ENCODE measurements at regions not wholly inside any gene's neighbourhood (a gene's known extent, or its start where the extent isn't known, plus 50 kb on each side); places are given as distances from the start of the nearest gene placed in this dataset.
"Not testable (repeated sequence)": the region's sequence is repeated elsewhere in the genome, so short reads cannot be mapped to it uniquely, and the experiment has no call there.

GRCh38 chr21:18549214-18549905 lies 145.8 kb upstream of the TMPRSS15 start:
- no peak for DNase-seq (ENCODE audit: extremely low read depth, low read depth)

GRCh38 chr21:18550361-18550760 lies 146.8 kb upstream of the TMPRSS15 start:
- DNase-seq (ENCODE audit: extremely low read depth, low read depth) = no peak

- no peak for DNase-seq (ENCODE audit: extremely low read depth, low read depth)
Measured at GRCh38 chr21:18553786-18554185, 150.2 kb upstream of the TMPRSS15 start.

DNA sequence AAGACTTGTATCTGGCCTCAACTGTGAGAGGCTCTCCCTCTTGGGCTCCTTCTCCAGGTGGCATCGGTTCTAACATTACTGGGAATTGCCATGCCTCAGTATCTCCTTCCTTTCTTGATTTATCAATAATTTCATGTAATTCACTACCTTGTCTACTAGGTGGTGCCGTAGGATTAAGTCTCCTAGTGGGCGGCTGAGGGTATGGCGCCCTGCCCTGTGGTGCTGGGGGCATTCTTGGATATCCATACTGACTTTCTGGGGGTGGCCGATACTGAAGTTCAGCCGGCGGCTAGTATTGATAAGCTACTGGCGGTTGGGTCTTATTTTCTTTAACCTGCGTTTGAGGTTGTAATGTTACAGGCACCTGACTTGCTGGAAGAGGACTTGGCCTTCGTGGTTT lies 164.2 kb upstream of the TMPRSS15 start:
- not testable (repeated sequence) for DNase-seq (ENCODE audit: extremely low read depth, low read depth)

DNA sequence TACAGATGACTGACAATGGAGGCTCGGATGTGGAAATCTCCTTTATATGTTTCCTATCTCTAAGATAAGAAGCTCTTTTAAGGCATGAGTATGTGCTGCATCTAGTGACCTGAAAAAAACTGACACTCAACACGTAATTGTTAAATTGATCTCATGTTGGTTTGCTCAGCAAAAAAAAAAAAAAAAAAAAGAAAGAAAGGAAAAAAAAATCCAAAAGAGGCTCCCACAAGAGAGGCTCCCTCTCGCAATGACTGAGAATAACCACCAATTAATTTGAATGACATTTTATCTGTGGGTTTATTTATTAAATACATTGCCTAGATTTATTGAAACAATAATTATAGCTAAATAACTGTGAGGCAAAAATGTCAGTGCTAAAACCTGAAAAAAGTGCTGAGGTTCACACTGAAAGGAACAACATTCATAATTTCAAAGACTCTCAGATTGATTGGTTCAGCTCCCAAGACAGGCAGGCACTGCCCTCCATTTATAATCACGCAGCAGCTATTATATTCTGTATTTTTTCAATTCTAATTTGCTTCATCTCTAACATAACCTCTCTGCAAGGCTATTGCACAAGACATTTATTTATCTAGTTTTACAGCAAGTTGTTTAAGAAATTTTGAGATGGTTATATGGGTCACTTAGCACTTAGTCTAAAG lies 184.5 kb upstream of the TMPRSS15 start:
- no peak for DNase-seq (ENCODE audit: extremely low read depth, low read depth)

GRCh38 chr21:18601146-18601545 lies 197.6 kb upstream of the TMPRSS15 start:
- no peak for DNase-seq (ENCODE audit: extremely low read depth, low read depth)

DNA sequence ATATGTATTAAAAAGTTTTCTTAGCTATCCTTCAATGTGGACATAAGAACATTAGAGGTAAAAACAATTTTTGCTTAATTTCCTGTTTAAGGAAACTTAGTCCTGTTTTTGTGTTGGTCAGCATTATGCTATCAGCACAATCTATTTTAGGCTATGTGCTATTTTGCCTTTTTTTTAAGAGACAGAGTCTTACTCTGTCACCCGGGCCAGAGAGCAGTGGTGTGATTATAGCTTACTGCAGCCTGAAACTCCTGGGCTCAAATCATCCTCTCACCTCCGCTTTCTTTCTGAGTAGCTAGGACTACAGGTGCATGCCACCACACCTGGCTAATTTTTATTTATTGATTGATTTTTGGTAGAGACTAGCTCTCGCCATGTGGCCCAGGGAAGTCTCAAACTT lies 199.1 kb upstream of the TMPRSS15 start:
- DNase-seq (ENCODE audit: extremely low read depth, low read depth) = no peak

DNA sequence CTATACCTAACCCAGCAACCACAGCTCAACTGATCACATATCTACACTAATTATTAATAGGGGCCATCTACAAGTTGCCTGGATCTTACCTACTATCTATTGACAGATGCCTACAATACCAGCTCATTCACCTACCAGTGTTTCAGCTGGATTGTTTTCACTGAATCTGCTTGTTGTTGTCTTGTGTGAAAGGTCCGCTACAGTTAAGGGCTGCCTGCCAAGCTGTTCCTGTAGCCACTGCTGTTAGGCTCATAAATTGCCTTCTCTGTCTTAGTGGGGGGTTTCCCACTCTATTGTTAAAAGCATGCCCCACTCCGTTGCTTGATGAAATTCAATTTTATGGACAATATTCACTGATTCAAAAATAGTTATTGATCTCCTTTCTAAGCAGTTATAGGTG lies 199.7 kb upstream of the TMPRSS15 start:
- DNase-seq (ENCODE audit: extremely low read depth, low read depth) = no peak

GRCh38 chr21:18603980-18604379 lies 200.4 kb upstream of the TMPRSS15 start:
- no peak for DNase-seq (ENCODE audit: extremely low read depth, low read depth)

- DNase-seq (ENCODE audit: extremely low read depth, low read depth) = no peak
Measured at GRCh38 chr21:18608226-18608625, 204.6 kb upstream of the TMPRSS15 start.

GRCh38 chr21:18614303-18614702 lies 210.7 kb upstream of the TMPRSS15 start:
- no peak for DNase-seq (ENCODE audit: extremely low read depth, low read depth)

DNA sequence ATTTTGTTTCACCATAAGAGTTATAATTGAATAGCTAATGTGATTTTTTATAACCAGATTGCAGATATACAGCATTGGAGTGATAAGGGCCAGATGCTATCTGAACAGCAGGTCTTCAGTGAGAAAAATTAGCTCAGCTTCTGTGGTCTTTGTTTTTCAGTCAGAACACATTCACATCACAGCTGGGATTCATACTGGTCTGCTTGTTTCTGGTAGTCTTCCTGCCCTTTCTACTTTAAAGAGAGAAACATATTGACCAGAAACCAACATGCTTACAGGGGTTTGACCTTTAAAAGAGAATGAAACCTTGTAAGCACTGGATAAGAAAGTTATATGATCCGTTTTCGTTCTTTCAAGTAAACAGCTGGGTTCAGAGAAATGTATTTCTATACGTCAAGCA lies 213.7 kb upstream of the TMPRSS15 start:
- no peak for DNase-seq (ENCODE audit: extremely low read depth, low read depth)

DNA sequence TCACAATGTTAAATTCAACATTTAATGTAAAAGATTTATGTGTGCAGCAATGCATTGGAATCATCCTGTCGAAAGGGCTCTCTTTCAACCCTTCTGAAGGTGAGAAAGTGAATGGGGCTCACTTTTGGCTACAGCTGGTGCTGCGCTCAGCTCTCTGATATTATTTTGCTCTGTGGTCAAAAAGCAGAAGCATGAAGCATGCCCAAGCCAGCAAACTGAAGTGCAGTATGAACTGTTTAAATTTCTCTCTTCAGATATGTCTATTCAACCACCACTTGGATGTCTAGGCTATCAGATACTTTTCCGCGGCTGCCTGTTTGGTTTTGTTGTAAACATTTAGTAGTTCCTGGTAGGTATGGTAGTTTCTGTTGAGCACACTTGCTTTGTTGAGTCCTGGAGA lies 216.9 kb upstream of the TMPRSS15 start:
- DNase-seq (ENCODE audit: extremely low read depth, low read depth) = no peak

DNA sequence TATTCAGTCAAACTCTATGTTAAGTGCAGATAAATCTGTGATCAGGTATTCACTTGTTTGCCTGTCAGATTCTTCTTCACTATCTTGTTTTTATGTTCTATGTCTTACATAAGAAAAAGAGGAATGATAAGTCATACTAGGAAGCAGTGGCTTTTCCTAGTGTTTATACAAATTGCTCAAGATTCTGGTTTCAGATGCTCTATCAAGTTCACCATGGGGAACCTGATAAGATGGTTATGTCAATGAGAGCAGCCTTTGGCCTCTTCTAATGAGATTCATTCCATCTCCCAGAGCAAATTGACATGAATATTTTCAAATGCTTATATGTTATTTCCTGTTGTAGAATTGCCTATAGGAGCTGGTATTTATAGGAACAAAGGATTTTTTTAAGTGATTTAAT lies 218.8 kb upstream of the TMPRSS15 start:
- DNase-seq (ENCODE audit: extremely low read depth, low read depth) = no peak

DNA sequence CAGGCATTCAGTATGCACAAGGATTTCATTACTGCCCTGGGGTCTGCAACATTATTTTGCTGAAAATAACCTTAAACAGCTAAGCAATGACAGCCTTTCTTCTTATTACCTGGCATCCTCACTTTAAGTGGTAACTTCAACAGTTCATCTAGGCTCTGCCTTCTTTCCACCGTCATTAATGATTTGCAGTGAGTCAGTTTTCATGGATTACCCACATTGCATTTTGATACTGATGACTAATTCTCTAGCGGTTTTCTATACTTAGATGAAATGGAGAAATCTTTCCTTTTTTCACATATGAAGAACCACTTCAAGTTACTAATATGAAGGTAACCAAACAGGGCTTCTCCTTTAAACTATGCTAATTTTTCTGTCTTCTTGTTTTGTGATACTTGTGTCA lies 226.9 kb upstream of the TMPRSS15 start:
- no peak for DNase-seq (ENCODE audit: extremely low read depth, low read depth)

DNA sequence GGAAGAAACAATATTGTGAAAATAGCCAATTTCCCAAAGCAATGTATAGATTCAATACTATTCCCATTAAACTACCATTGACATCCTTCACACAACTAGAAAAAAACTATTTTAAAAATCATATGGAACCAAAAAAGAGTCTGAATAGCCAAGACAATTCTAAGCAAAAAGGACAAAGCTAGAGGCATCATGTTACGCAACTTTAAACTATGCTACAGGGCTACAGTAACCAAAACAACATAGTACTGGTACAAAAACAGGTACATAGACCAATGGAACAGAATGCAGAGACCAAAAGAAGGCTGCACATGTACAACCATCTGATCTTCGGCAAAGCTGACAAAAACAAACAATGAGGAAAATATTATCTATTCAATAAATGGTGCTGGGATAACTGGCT lies 233.3 kb upstream of the TMPRSS15 start:
- no peak for DNase-seq (ENCODE audit: extremely low read depth, low read depth)

DNA sequence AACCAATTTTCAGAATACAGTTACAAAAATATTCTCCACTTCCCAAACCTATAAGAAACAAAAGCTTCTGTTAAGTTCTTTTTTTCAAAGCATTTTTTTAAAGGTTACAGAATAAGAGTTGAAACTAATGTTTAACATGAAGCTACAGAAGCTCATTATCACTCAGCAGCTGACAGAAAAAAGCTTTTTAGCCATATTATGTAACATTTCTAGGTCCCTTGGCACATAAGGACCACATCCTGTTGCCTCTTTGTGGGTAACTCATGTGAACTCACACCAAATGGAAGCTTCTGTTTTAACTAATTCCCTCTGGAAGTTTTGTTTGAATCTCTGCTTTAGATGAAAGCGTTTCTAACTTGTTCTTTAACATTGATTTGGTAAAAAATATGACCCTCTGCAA lies 242.5 kb upstream of the TMPRSS15 start:
- DNase-seq (ENCODE audit: extremely low read depth, low read depth) = no peak

DNA sequence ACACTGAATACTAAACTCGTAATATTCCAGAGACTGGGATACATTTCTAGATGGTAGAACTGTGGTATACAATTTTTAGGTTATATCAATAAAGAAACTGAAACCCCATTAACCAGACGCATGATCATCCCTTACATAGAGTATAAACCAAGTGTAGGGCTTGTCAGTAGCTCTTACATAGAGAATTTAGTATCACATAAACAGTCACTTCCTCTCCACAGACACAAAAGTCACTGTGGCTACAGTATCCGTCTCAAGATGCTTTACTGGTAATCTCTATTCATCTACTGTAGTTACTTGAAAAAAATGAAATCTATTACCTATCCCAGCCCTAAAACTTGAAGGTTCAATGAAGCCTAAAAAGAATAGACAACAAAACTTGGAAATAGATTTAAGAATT lies 252.3 kb upstream of the TMPRSS15 start:
- DNase-seq (ENCODE audit: extremely low read depth, low read depth) = no peak

- no peak for DNase-seq (ENCODE audit: extremely low read depth, low read depth)
Measured at GRCh38 chr21:18661842-18662241, 258.3 kb upstream of the TMPRSS15 start.

GRCh38 chr21:18663663-18664062 lies 260.1 kb upstream of the TMPRSS15 start:
- DNase-seq (ENCODE audit: extremely low read depth, low read depth) = no peak

DNA sequence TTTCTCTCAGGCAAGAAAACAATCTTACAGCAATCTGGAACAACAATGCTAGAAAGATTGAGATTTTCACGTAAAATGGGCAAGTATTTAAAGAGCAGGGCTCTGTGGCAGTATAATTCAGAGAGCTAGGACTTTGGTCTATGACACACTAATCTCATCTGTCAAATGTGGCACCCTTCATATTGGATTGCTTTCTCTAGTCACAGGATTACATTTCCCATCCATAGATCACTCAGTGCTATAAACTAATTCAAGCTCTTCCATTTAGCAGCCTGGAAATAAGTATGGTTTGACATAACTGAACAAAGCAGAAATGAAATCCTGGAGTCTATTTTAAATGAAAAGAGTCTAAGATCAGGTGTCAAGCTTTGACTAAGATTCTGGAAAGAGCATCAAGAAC lies 263.1 kb upstream of the TMPRSS15 start:
- DNase-seq (ENCODE audit: extremely low read depth, low read depth) = no peak

DNA sequence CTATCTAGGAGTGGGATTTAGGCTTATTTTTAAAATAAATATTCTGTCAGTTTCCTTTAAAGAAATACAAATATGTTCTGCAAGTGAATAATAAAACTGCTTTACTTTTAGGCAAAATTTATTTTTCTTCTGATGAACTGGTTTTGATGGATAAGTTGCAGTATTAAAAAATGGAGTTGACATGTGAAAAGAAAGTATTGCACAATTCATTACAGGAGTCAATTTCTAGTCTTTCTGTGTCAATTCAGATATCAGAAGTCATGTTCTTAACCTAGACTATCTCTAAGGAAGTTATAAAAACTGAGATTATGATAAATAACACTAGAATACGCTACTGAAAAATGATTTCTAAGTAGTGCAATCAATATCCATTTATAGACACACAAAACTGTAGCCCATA lies 270.2 kb upstream of the TMPRSS15 start:
- no peak for DNase-seq (ENCODE audit: extremely low read depth, low read depth)

GRCh38 chr21:18677632-18678031 lies 274.0 kb upstream of the TMPRSS15 start:
- DNase-seq (ENCODE audit: extremely low read depth, low read depth) = no peak

Measured in NCI-H460 (cell line).